K562 (cell line): ENCODE measurements at regions not wholly inside any gene's neighbourhood (a gene's known extent, or its start where the extent isn't known, plus 50 kb on each side); places are given as distances from the start of the nearest gene placed in this dataset.
A peak's percentile ranks its signal among the peaks of the same experiment; 100 is the strongest.

ENCODE experiments used
- ATAC-seq: fragments of 200-7000 bp; cut with Tn5 transposase; 3 replicates; pipeline ENCODE4 v1.9.1; 2020; ENCODE audit warnings: moderate library complexity
- BruUV-seq: library from RNA; stranded (reverse); fragments of 400-500 nt; replicated peaks from 2 replicates; lab custom pipeline; 2021; lab: Mats Ljungman, UMichigan
- CTCF ChIA-PET: fragments of 300-600 bp; formaldehyde crosslinking; extraction: SDS; loops from one replicate; lab custom pipeline; 2021; ENCODE audit warnings: low intra/inter-chr PET ratio; lab: Yijun Ruan, JAX
- POLR2A ChIA-PET: fragments of 300-600, 350-650 bp; sonication (Branson Sonifier 250); formaldehyde crosslinking; extraction: SDS; loops from one replicate; lab custom pipeline; 2021; ENCODE audit warnings: antibody characterized with exemption, inconsistent platforms; lab: Yijun Ruan, JAX
- DNase-seq, 4 experiments: peaks; one replicate each; pipeline versions ENCODE4 v3.0.0 to v3.0.0-alpha.2; 2011 to 2018; ENCODE audit warnings: low spot score in 3 of 4, mixed read lengths in 3 of 4; ENCODE audit errors: extremely low read depth in 1 of 4
- FAIRE-seq: peaks from 2 replicates; lab custom pipeline; 2011; peaks lifted over from hg19 to GRCh38; lab: Jason Lieb, UNC
- H2AFZ ChIP-seq: 2 replicates; pipeline ENCODE4 v1.6.0; 2011; ENCODE audit warnings: low read depth, low read length, control low read depth, inconsistent platforms
- H3K27ac ChIP-seq: fragments of 200-600 bp; 3 replicates; pipeline ENCODE4 v1.8.0; 2011; ENCODE audit warnings: low read depth, mild to moderate bottlenecking, control low read depth, inconsistent platforms, low read length, moderate library complexity, mixed read lengths; ENCODE audit errors: extremely low read depth
- H3K27me3 ChIP-seq, 2 experiments: fragments of 300-600 bp in 1 of 2; 2 replicates in 1 of 2; 3 replicates in 1 of 2; pipeline versions ENCODE4 v1.6.0 to v1.8.0; 2011; ENCODE audit warnings: inconsistent platforms in 2 of 2, low read length in 2 of 2, mild to moderate bottlenecking in 1 of 2, mixed read lengths in 1 of 2, moderate library complexity in 1 of 2; ENCODE audit not compliant: control insufficient read depth in 2 of 2, insufficient read depth in 2 of 2
- H3K36me3 ChIP-seq: fragments of 300-600 bp; 3 replicates; pipeline ENCODE4 v1.8.0; 2011; ENCODE audit warnings: mild to moderate bottlenecking, low read length, inconsistent platforms; ENCODE audit not compliant: control insufficient read depth, insufficient read depth
- H3K4me1 ChIP-seq, 2 experiments: fragments of 200-600 bp in 1 of 2; replicated peaks in 1 of 2; 2 replicates in 1 of 2; 3 replicates in 1 of 2; pipeline versions ENCODE4 v1.5.1 to v1.8.0; 2011; ENCODE audit warnings: inconsistent platforms in 2 of 2, low read length in 2 of 2, mild to moderate bottlenecking in 1 of 2, mixed read lengths in 1 of 2, moderate library complexity in 1 of 2; ENCODE audit not compliant: control insufficient read depth in 2 of 2, insufficient read depth in 2 of 2
- H3K4me2 ChIP-seq: 2 replicates; pipeline ENCODE4 v1.6.1; 2011; ENCODE audit warnings: low read length, control low read depth, inconsistent platforms, mixed read lengths; ENCODE audit not compliant: insufficient read depth
- H3K4me3 ChIP-seq: fragments of 200-600 bp; sonication (generic), shearing (Covaris generic); 2 replicates; pipeline ENCODE4 v1.5.1; 2016; ENCODE audit warnings: control low read depth, inconsistent platforms
- H3K79me2 ChIP-seq: fragments of 200-600 bp; 3 replicates; pipeline ENCODE4 v1.8.0; 2011; ENCODE audit warnings: low read length, inconsistent platforms; ENCODE audit not compliant: control insufficient read depth, insufficient read depth
- H3K9ac ChIP-seq, 2 experiments: 2 replicates each; pipeline versions ENCODE4 v1.6.0 to v1.6.1; 2011; ENCODE audit warnings: low read depth in 2 of 2, low read length in 2 of 2, control low read depth in 1 of 2, inconsistent platforms in 1 of 2, mild to moderate bottlenecking in 1 of 2, mixed read lengths in 1 of 2; ENCODE audit not compliant: insufficient read depth in 1 of 2
- H3K9me1 ChIP-seq: one replicate; pipeline ENCODE4 v1.6.0; 2011; ENCODE audit warnings: inconsistent platforms, mild to moderate bottlenecking, low read length, moderate library complexity; ENCODE audit not compliant: control insufficient read depth, insufficient read depth
- H3K9me3 ChIP-seq: replicated peaks from 2 replicates; pipeline ENCODE4 v1.5.1; 2011; ENCODE audit warnings: low read depth, low read length, inconsistent platforms; ENCODE audit not compliant: control insufficient read depth, insufficient read depth
- H4K20me1 ChIP-seq: replicated peaks from 2 replicates; pipeline ENCODE4 v1.6.1; 2011; ENCODE audit warnings: low read length, inconsistent platforms, mixed read lengths; ENCODE audit not compliant: control insufficient read depth, insufficient read depth
- E2F1 ChIP-seq: sonication (generic); formaldehyde crosslinking; IDR thresholded peaks from 2 replicates; pipeline ENCODE4 v1.8.1; 2023; ENCODE audit warnings: mild to moderate bottlenecking, missing genetic modification reagents, moderate library complexity
- FOSL1 ChIP-seq: fragments of 200-800 bp; sonication (Bioruptor generic); conservative IDR thresholded peaks from 2 replicates; pipeline ENCODE4 v1.6.1; 2016; ENCODE audit warnings: missing genetic modification characterization, missing compliant biosample characterization
- JUND ChIP-seq, 2 experiments: IDR thresholded peaks; 2 replicates in 1 of 2; 3 replicates in 1 of 2; pipeline ENCODE4 v1.6.1; 2011; ENCODE audit warnings: borderline replicate concordance in 2 of 2, low read depth in 2 of 2, low read length in 2 of 2, improper control_type of control experiment in 1 of 2, missing biosample characterization in 1 of 2, missing genetic modification characterization in 1 of 2, missing genetic modification reagents in 1 of 2
- KAT2B ChIP-seq: IDR thresholded peaks from one replicate; pipeline ENCODE4 v1.6.1; 2012; ENCODE audit warnings: low read depth, mild to moderate bottlenecking, control low read depth, inconsistent platforms, low read length, moderate library complexity
- NR2C2 ChIP-seq, 2 experiments: fragments of 200-800 bp in 1 of 2; sonication (Bioruptor generic) in 1 of 2; sonication (generic) in 1 of 2; formaldehyde crosslinking in 1 of 2; IDR thresholded peaks; 2 replicates each; pipeline versions ENCODE4 v1.6.1 to v1.8.0; 2016 to 2022; ENCODE audit warnings: mild to moderate bottlenecking in 1 of 2, missing compliant biosample characterization in 1 of 2, missing genetic modification characterization in 1 of 2, missing genetic modification reagents in 1 of 2
- TOE1 ChIP-seq, 2 experiments: fragments of 450-650 bp in 1 of 2; sonication (generic) in 1 of 2; formaldehyde crosslinking in 1 of 2; IDR thresholded peaks; 2 replicates each; pipeline versions ENCODE4 v1.7.1 to v1.8.0; 2016 to 2022; ENCODE audit warnings: borderline replicate concordance in 2 of 2, mild to moderate bottlenecking in 2 of 2, antibody characterized with exemption in 1 of 2, inconsistent platforms in 1 of 2, low read depth in 1 of 2, missing genetic modification reagents in 1 of 2, moderate library complexity in 1 of 2
- ZSCAN29 ChIP-seq: fragments of 450-650 bp; IDR thresholded peaks from 2 replicates; pipeline ENCODE4 v1.6.1; 2017
- WGBS: fragments of 100-300 bp; shearing (Covaris generic); methylation state at CpG from one replicate; pipeline ENCODE4 v1.1.6; 2016; ENCODE audit warnings: low coverage, mixed read lengths; ENCODE audit not compliant: insufficient coverage; ENCODE audit errors: missing lambda C conversion rate; 5-methylcytosine and 5-hydroxymethylcytosine counted together
- in situ Hi-C: fragments of 300-500 bp; cut with MboI; formaldehyde crosslinking; loops from 4 replicates; pipeline ENCODE4 v1.15.0; 2018; ENCODE audit warnings: inconsistent platforms, mixed read lengths
- intact Hi-C: fragments of 100-400 bp; cut with micrococcal nuclease; formaldehyde crosslinking; loops from 2 replicates; pipeline ENCODE4 v1.14.2; 2022

- TF ChIP-seq ZSCAN29 (no peak), TOE1 (IDR thresholded peaks at IDR 0.05; ENCODE audit: borderline replicate concordance) (no peak), TOE1 (CRISPR knock-in tag; IDR thresholded peaks at IDR 0.05; ENCODE audit: borderline replicate concordance, low read depth) (no peak), E2F1 (CRISPR knock-in tag) (no peak), KAT2B (no peak), JUND (IDR thresholded peaks at IDR 0.05; ENCODE audit: borderline replicate concordance, low read depth, low read length) (no peak), JUND (tag; IDR thresholded peaks at IDR 0.05; ENCODE audit: borderline replicate concordance, low read depth, low read length) (no peak)
Measured at GRCh38 chr4:56092540-56092939, 143.8 kb downstream of the CEP135 start (continued).

GRCh38 chr4:56086561-56086960, 137.8 kb downstream of the CEP135 start:
- Histone ChIP-seq H3K79me2 (no peaks in the 10 kb centered on the region), H3K4me2 (no peak overlapping the region), H3K36me3 (no peaks in the 10 kb centered on the region), H2AFZ (no peak overlapping the region), H3K9me3 (no peaks in the 10 kb centered on the region), H3K4me3 (no peak overlapping the region), H3K9me1 (no peaks in the 10 kb centered on the region), H4K20me1 (no peaks in the 10 kb centered on the region), H3K9ac (no peak overlapping the region), H3K27ac (no peak overlapping the region), H3K4me1 (no peaks in the 10 kb centered on the region), H3K27me3 (peaks cover 15 to 31% of the 10 kb centered on the region in 2 experiments)
- BruUV-seq: no TSS peak
- FAIRE-seq (no peak), ATAC-seq (no peak), DNase-seq (no peak)
- intact Hi-C loops: no loop called here
- ChIA-PET POLR2A (interaction anchor here (0.6 kb wide), 1 partner anchor 12 kb away, joined by 3 read pairs; no protein-coding TSS in a partner anchor), CTCF (no interaction called here)
- no peak for TF ChIP-seq NR2C2 (CRISPR knock-in tag; IDR thresholded peaks at IDR 0.05)
- no peak for TF ChIP-seq NR2C2 (tag; IDR thresholded peaks at IDR 0.05)
- TF ChIP-seq FOSL1 (tag): 0 out of 2 replicates have a peak, but pooled peaks have one; percentile 19
- 6% methylated on average over 7 of the region's 7 CpGs for WGBS
- in situ Hi-C loops: no loop called here
